H9 (cell line): ENCODE measurements at regions not wholly inside any gene's neighbourhood (a gene's known extent, or its start where the extent isn't known, plus 50 kb on each side); places are given as distances from the start of the nearest gene placed in this dataset.
A peak's percentile ranks its signal among the peaks of the same experiment; 100 is the strongest.

ENCODE experiments used
- DNase-seq: peaks from one replicate; pipeline ENCODE4 v3.0.0-alpha.2; 2017
- H2AFZ ChIP-seq: one replicate; pipeline ENCODE4 v1.6.1; 2013; ENCODE audit warnings: mild to moderate bottlenecking, low read length, control low read depth, moderate library complexity
- H2AK5ac ChIP-seq: 2 replicates; pipeline ENCODE4 v1.6.1; 2013; ENCODE audit warnings: low read length, control low read depth, mixed read lengths; ENCODE audit not compliant: insufficient read length
- H2BK120ac ChIP-seq: one replicate; pipeline ENCODE4 v1.6.1; 2013; ENCODE audit warnings: low read depth, mild to moderate bottlenecking, low read length, control low read depth, inconsistent platforms; ENCODE audit not compliant: poor library complexity, severe bottlenecking
- H2BK12ac ChIP-seq: 2 replicates; pipeline ENCODE4 v1.6.1; 2013; ENCODE audit warnings: low read length, control low read depth, mixed read lengths, low read depth; ENCODE audit not compliant: insufficient read length
- H2BK15ac ChIP-seq: 2 replicates; pipeline ENCODE4 v1.6.1; 2013; ENCODE audit warnings: low read depth, low read length, control low read depth
- H2BK20ac ChIP-seq: one replicate; pipeline ENCODE4 v1.6.1; 2013; ENCODE audit warnings: low read depth, mild to moderate bottlenecking, low read length, control low read depth, inconsistent platforms; ENCODE audit not compliant: poor library complexity, severe bottlenecking
- H2BK5ac ChIP-seq: 2 replicates; pipeline ENCODE4 v1.6.1; 2013; ENCODE audit warnings: low read length, control low read depth, mixed read lengths; ENCODE audit not compliant: insufficient read length
- H3K14ac ChIP-seq: 2 replicates; pipeline ENCODE4 v1.6.1; 2013; ENCODE audit warnings: low read length, control low read depth; ENCODE audit not compliant: insufficient read depth
- H3K18ac ChIP-seq: 2 replicates; pipeline ENCODE4 v1.6.1; 2013; ENCODE audit warnings: low read depth, mild to moderate bottlenecking, mixed read lengths, low read length, control low read depth; ENCODE audit not compliant: insufficient read length
- H3K23ac ChIP-seq: 2 replicates; pipeline ENCODE4 v1.6.1; 2013; ENCODE audit warnings: low read length, control low read depth, mixed read lengths, low read depth; ENCODE audit not compliant: insufficient read length
- H3K23me2 ChIP-seq: 2 replicates; pipeline ENCODE4 v1.6.1; 2013; ENCODE audit warnings: low read depth, mild to moderate bottlenecking, mixed read lengths, low read length, control low read depth; ENCODE audit not compliant: insufficient read length, poor library complexity, severe bottlenecking
- H3K27ac ChIP-seq: 2 replicates; pipeline ENCODE4 v1.5.1; 2013; ENCODE audit warnings: low read length, control low read depth, mixed read lengths, low read depth; ENCODE audit not compliant: insufficient read length
- H3K27me3 ChIP-seq: 2 replicates; pipeline ENCODE4 v1.6.1; 2013; ENCODE audit warnings: low read length, control low read depth, inconsistent platforms; ENCODE audit not compliant: insufficient read depth
- H3K4ac ChIP-seq: 2 replicates; pipeline ENCODE4 v1.6.1; 2013; ENCODE audit warnings: low read depth, mild to moderate bottlenecking, control low read depth, inconsistent platforms, low read length, moderate library complexity
- H3K4me1 ChIP-seq: 2 replicates; pipeline ENCODE4 v1.6.1; 2013; ENCODE audit warnings: low read length, control low read depth, inconsistent platforms; ENCODE audit not compliant: insufficient read depth
- H3K4me2 ChIP-seq: 2 replicates; pipeline ENCODE4 v1.6.1; 2013; ENCODE audit warnings: low read length, control low read depth, mixed read lengths; ENCODE audit not compliant: insufficient read length, insufficient read depth
- H3K56ac ChIP-seq: 2 replicates; pipeline ENCODE4 v1.6.1; 2013; ENCODE audit warnings: low read depth, mild to moderate bottlenecking, mixed read lengths, low read length, control low read depth; ENCODE audit not compliant: insufficient read length
- H3K79me1 ChIP-seq: 2 replicates; pipeline ENCODE4 v1.6.1; 2013; ENCODE audit warnings: low read depth, mild to moderate bottlenecking, moderate library complexity, low read length, control low read depth, inconsistent platforms; ENCODE audit not compliant: insufficient read depth, poor library complexity, severe bottlenecking
- H3K79me2 ChIP-seq: 2 replicates; pipeline ENCODE4 v1.6.1; 2013; ENCODE audit warnings: low read length, control low read depth, inconsistent platforms; ENCODE audit not compliant: insufficient read depth
- H3K9ac ChIP-seq: 2 replicates; pipeline ENCODE4 v1.6.1; 2013; ENCODE audit warnings: low read length, control low read depth, mixed read lengths; ENCODE audit not compliant: insufficient read length; ENCODE audit errors: extremely low read depth
- H3K9me3 ChIP-seq: one replicate; pipeline ENCODE4 v1.6.1; 2013; ENCODE audit warnings: low read depth, low read length, inconsistent platforms; ENCODE audit not compliant: control insufficient read depth
- H3T11ph ChIP-seq: one replicate; pipeline ENCODE4 v1.6.1; 2013; ENCODE audit warnings: mild to moderate bottlenecking, low read length, control low read depth, inconsistent platforms
- H4K20me1 ChIP-seq: one replicate; pipeline ENCODE4 v1.6.1; 2013; ENCODE audit not compliant: control insufficient read depth, insufficient read length, insufficient read depth
- H4K5ac ChIP-seq: 2 replicates; pipeline ENCODE4 v1.6.1; 2013; ENCODE audit warnings: low read depth, mild to moderate bottlenecking, mixed read lengths, low read length, control low read depth; ENCODE audit not compliant: insufficient read length
- H4K8ac ChIP-seq: replicated peaks from 2 replicates; pipeline ENCODE4 v1.6.1; 2013; ENCODE audit warnings: low read length, control low read depth, mixed read lengths, low read depth; ENCODE audit not compliant: insufficient read length
- H4K91ac ChIP-seq: 2 replicates; pipeline ENCODE4 v1.6.1; 2013; ENCODE audit warnings: low read depth, mild to moderate bottlenecking, moderate library complexity, mixed read lengths, low read length, control low read depth; ENCODE audit not compliant: insufficient read length
- H3K27ac Mint-ChIP-seq, 3 experiments: 2 replicates in 2 of 3; 3 replicates in 1 of 3; pipeline ENCODE4 v1.8.0; 2020 to 2021; ENCODE audit warnings: mixed read lengths in 3 of 3, mild to moderate bottlenecking in 1 of 3, moderate library complexity in 1 of 3
- H3K27me3 Mint-ChIP-seq: 2 replicates; pipeline ENCODE4 v1.8.0; 2021; ENCODE audit warnings: low read depth, mild to moderate bottlenecking, moderate library complexity, mixed read lengths
- H3K36me3 Mint-ChIP-seq, 3 experiments: 2 replicates in 2 of 3; 3 replicates in 1 of 3; pipeline ENCODE4 v1.8.0; 2020 to 2021; ENCODE audit warnings: low read depth in 3 of 3, mixed read lengths in 3 of 3; ENCODE audit not compliant: insufficient read depth in 1 of 3
- H3K4me1 Mint-ChIP-seq, 2 experiments: 2 replicates each; pipeline ENCODE4 v1.8.0; 2020; ENCODE audit warnings: mixed read lengths in 2 of 2
- H3K4me3 Mint-ChIP-seq, 2 experiments: 2 replicates in 1 of 2; 3 replicates in 1 of 2; pipeline ENCODE4 v1.8.0; 2020 to 2021; ENCODE audit warnings: mild to moderate bottlenecking in 2 of 2, mixed read lengths in 2 of 2, moderate library complexity in 1 of 2
- H3K9me3 Mint-ChIP-seq, 2 experiments: 2 replicates in 1 of 2; 3 replicates in 1 of 2; pipeline ENCODE4 v1.8.0; 2020; ENCODE audit warnings: mild to moderate bottlenecking in 2 of 2, mixed read lengths in 2 of 2, moderate library complexity in 1 of 2
- CTCF ChIP-seq: fragments of 200-600 bp; sonication (generic); conservative IDR thresholded peaks from 3 replicates; pipeline ENCODE4 v1.8.0; 2021; ENCODE audit warnings: antibody characterized with exemption, mild to moderate bottlenecking
- WGBS: extraction: QIAGEN DNeasy Blood & Tissue Kit; methylation state at CpG from one replicate; pipeline ENCODE4 v1.1.7; 2013; ENCODE audit warnings: missing lambda C conversion rate, low lambda C conversion rate, mixed read lengths; ENCODE audit not compliant: insufficient read length; ENCODE audit errors: extremely low coverage; 5-methylcytosine and 5-hydroxymethylcytosine counted together

GRCh38 chr9:720239-720881 lies 121.1 kb upstream of the DMRT1 start:
- H3K56ac ChIP-seq, result no peak overlapping the region
- H3K9me3 ChIP-seq, result no peaks in the 10 kb centered on the region
- no peak overlapping the region for H2BK120ac ChIP-seq
- no peak overlapping the region for H2BK5ac ChIP-seq
- peak overlapping the region; percentile 2 to 93 (median 67); a peak in 6 of 7 replicates for H3K27ac Mint-ChIP-seq
- no peaks in the 10 kb centered on the region; the same call in 1 of the 2 replicates for H3K79me2 ChIP-seq
- H3K14ac ChIP-seq, result no peak overlapping the region
- no CpG with 5 or more reads among the region's 5 CpGs for WGBS
- H3K27me3 ChIP-seq, result no peaks in the 10 kb centered on the region
- H2AFZ ChIP-seq, result no peak overlapping the region
- peaks cover 2% of the 10 kb centered on the region; the same call in 1 of the 2 replicates for H3K4me1 ChIP-seq
- no peak overlapping the region for H2AK5ac ChIP-seq
- no peak overlapping the region for H3K23ac ChIP-seq
- H3K4me3 Mint-ChIP-seq, result peak overlapping the region in 1 of 2 experiments; percentile 15; a peak in 2 of 5 replicates
- DNase-seq, result no peak
- no peaks in the 10 kb centered on the region for H4K20me1 ChIP-seq
- H3T11ph ChIP-seq, result no peak overlapping the region
- H3K23me2 ChIP-seq, result no peaks in the 10 kb centered on the region
- no peaks in the 10 kb centered on the region for H3K27me3 Mint-ChIP-seq
- no peaks in the 10 kb centered on the region for H3K9me3 Mint-ChIP-seq
- H3K27ac ChIP-seq, result no peak overlapping the region
- H2BK12ac ChIP-seq, result no peak overlapping the region
- no peak overlapping the region for H2BK15ac ChIP-seq
- no peak overlapping the region for H4K8ac ChIP-seq
- H3K18ac ChIP-seq, result no peak overlapping the region
- H3K79me1 ChIP-seq, result no peaks in the 10 kb centered on the region
- H3K4me1 Mint-ChIP-seq, result peaks cover 21 to 25% of the 10 kb centered on the region in 2 experiments
- no peak overlapping the region for H3K4me2 ChIP-seq
- no peak overlapping the region for H3K9ac ChIP-seq
- no peak overlapping the region for H4K91ac ChIP-seq
- no peak for TF ChIP-seq CTCF
- H4K5ac ChIP-seq, result no peak overlapping the region
- no peak overlapping the region for H2BK20ac ChIP-seq
- no peak overlapping the region for H3K4ac ChIP-seq
- H3K36me3 Mint-ChIP-seq, result no peaks in the 10 kb centered on the region
